Cardiac fibroblast (primary cell): ENCODE measurements at regions not wholly inside any gene's neighbourhood (a gene's known extent, or its start where the extent isn't known, plus 50 kb on each side); places are given as distances from the start of the nearest gene placed in this dataset.

ENCODE experiments used
- DNase-seq, 2 donors: peaks; one replicate each; pipeline versions ENCODE4 v3.0.0 to v3.0.0-alpha.2; 2010; ENCODE audit warnings: low read depth in 2 of 2
- H3K4me3 ChIP-seq, 2 donors: replicated peaks in 1 of 2; 1 replicate in 1 of 2; 2 replicates in 1 of 2; pipeline ENCODE4 v1.5.1; 2011; ENCODE audit warnings: low read depth in 2 of 2, low read length in 2 of 2, mild to moderate bottlenecking in 2 of 2, moderate library complexity in 1 of 2
- CTCF ChIP-seq: IDR thresholded peaks from one replicate; pipeline ENCODE4 v1.5.1; 2011; ENCODE audit warnings: low read depth, mild to moderate bottlenecking, low read length, inconsistent platforms

GRCh38 chr16:13558752-13559151 lies 361.2 kb upstream of the ERCC4 start:
- no peak for TF ChIP-seq CTCF
- no peak overlapping the region for H3K4me3 ChIP-seq
- DNase-seq = no peak

GRCh38 chr16:13559624-13560023 lies 360.3 kb upstream of the ERCC4 start:
- DNase-seq = no peak
- TF ChIP-seq CTCF = no peak
- no peak overlapping the region for H3K4me3 ChIP-seq

- DNase-seq = no peak
- no peak overlapping the region for H3K4me3 ChIP-seq
- no peak for TF ChIP-seq CTCF
These were observed 359.8 kb upstream of the ERCC4 start for GRCh38 chr16:13560151-13560550.

GRCh38 chr16:13561291-13562070 lies 358.5 kb upstream of the ERCC4 start:
- H3K4me3 ChIP-seq = no peak overlapping the region
- DNase-seq = no peak
- TF ChIP-seq CTCF = no peak

GRCh38 chr16:13568803-13569202 lies 351.2 kb upstream of the ERCC4 start:
- H3K4me3 ChIP-seq = no peak overlapping the region
- no peak for DNase-seq
- TF ChIP-seq CTCF = no peak

- no peak for DNase-seq
- TF ChIP-seq CTCF = no peak
- H3K4me3 ChIP-seq = no peak overlapping the region
These were observed 350.0 kb upstream of the ERCC4 start for GRCh38 chr16:13569986-13570385.

- DNase-seq = no peak
- no peak for TF ChIP-seq CTCF
- H3K4me3 ChIP-seq = no peak overlapping the region
These were observed 348.9 kb upstream of the ERCC4 start for GRCh38 chr16:13571036-13571435.
